ENCODE measurements at regions not wholly inside any gene's neighbourhood (a gene's known extent, or its start where the extent isn't known, plus 50 kb on each side); places are given as distances from the start of the nearest gene placed in this dataset.
A peak's percentile ranks its signal among the peaks of the same experiment; 100 is the strongest.
"Not testable (repeated sequence)": the region's sequence is repeated elsewhere in the genome, so short reads cannot be mapped to it uniquely, and the experiment has no call there.

- no peak for DNase-seq (ENCODE audit: low spot score)
Measured at GRCh38 chr6:87757792-87758191, 55.8 kb upstream of the AKIRIN2 start.

DNA sequence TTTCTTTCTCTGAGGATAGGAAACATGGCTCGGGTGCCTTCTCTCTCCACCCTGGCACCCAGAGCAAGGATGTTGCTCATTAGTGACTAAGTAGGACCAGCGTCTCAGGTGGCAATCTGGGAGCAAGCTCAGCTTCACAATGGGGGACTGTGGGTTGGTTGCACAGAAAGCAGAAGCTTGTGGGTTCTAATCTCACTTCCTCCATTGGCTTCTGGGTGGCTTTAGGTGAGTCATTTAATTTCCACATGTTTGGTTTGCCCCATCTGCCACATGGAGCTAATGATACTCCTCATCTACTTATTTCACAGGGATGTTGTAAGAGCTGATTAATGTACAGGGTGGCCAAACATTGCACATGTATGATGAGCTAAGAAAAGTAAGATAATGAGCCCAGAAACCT is 54.8 kb upstream of the AKIRIN2 start:
- peak; percentile 39 for DNase-seq (ENCODE audit: low spot score)

GRCh38 chr6:87755708-87756671 is 54.0 kb upstream of the AKIRIN2 start:
- DNase-seq (ENCODE audit: low spot score): no peak

- DNase-seq (ENCODE audit: low spot score): no peak
Measured at GRCh38 chr6:87754828-87755227, 52.8 kb upstream of the AKIRIN2 start.

- DNase-seq (ENCODE audit: low spot score): no peak
Measured at GRCh38 chr6:87753131-87753685, 51.2 kb upstream of the AKIRIN2 start.

DNA sequence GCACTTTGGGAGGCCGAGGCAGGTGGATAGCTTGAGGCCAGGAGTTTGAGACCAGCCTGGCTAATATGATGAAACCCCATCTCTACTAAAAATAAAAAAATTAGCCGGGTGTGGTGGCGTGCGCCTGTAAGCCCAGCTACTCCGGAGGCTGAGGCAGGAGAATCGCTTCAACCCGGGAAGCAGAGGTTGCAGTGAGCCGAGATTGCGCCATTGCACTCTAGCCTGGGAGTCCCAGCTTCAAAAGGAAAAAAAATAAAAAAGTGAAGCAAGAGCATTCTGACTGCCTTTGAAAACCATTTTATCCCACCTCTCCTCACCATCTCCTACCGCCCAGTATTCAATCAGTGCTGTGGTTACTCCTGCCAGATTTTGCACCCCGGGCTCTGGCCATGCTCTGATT is 50.5 kb upstream of the AKIRIN2 start:
- DNase-seq (ENCODE audit: low spot score): not testable (repeated sequence)
